ENCODE measurements at regions not wholly inside any gene's neighbourhood (a gene's known extent, or its start where the extent isn't known, plus 50 kb on each side); places are given as distances from the start of the nearest gene placed in this dataset.

DNA sequence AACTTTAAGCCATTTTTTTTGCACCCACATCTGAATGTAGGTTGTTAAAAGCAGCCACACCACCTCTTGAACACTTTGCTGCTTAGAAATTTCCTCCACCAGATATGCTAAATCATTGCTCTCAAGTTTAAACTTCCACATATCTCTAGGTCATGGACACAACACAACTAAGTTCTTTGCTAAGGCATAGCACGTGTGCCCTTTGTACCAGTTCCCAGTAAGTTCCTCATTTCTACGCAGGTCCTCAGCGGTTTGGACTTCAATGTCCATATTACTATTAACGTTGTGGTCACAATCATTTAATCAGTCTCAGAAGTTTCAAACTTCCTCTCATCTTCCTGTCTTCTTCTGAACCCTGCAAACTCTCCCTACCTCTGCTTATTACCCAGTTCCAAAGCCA, 661.6 kb upstream of the PKN2 start:
- Histone ChIP-seq H2AFZ (ENCODE audit: low read length) (no peak overlapping the region), H3F3A (ENCODE audit: insufficient read depth, low read length) (no peaks in the 10 kb centered on the region), H3K9ac (ENCODE audit: low read length) (no peak overlapping the region), H3K4me1 (ENCODE audit: low read length) (no peaks in the 10 kb centered on the region), H3K4me3 (ENCODE audit: low read length) (no peak overlapping the region), H3K27ac (ENCODE audit: low read length) (no peak overlapping the region), H3K79me2 (ENCODE audit: low read length) (no peaks in the 10 kb centered on the region), H3K9me3 (replicated peaks; ENCODE audit: insufficient read depth, low read length) (no peaks in the 10 kb centered on the region), H3K27me3 (replicated peaks; ENCODE audit: insufficient read depth, low read length) (no peaks in the 10 kb centered on the region), H4K20me1 (ENCODE audit: insufficient read depth, low read length) (no peaks in the 10 kb centered on the region), H3K36me3 (replicated peaks; ENCODE audit: insufficient read depth, low read length) (no peaks in the 10 kb centered on the region), H3K4me2 (ENCODE audit: low read depth, low read length) (no peak overlapping the region), H3K9me2 (replicated peaks; ENCODE audit: insufficient read depth, low read length) (no peaks in the 10 kb centered on the region)
- no peak for TF ChIP-seq EZH2 (optimal IDR thresholded peaks at IDR 0.05; ENCODE audit: low read depth, low read length)
- TF ChIP-seq CTCF (IDR thresholded peaks at IDR 0.05; ENCODE audit: low read length): no peak
- TF ChIP-seq EZH2phosphoT487 (IDR thresholded peaks at IDR 0.05; ENCODE audit: low read length): no peak
- no peak for DNase-seq

DNA sequence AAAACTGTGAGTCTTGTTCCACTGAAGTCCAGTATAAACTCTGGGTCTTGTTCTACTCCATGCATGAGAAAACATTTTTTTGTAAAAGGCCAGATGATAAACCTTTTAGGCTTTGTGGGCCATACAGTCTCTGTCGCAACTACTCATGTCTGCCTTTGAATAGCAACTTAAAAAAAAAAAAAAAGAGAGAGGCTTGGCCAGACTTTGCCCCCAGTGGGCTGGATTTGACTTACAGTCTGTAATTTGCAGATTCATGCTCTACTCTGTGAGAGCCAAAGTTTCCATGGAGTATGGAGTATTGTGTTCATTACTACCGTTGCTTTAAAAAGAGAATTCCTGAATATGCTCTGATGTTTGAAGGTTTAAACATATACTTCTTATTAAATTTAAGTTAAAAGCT, 654.9 kb upstream of the PKN2 start:
- TF ChIP-seq EZH2phosphoT487 (IDR thresholded peaks at IDR 0.05; ENCODE audit: low read length) (no peak), CTCF (IDR thresholded peaks at IDR 0.05; ENCODE audit: low read length) (no peak), EZH2 (optimal IDR thresholded peaks at IDR 0.05; ENCODE audit: low read depth, low read length) (no peak)
- Histone ChIP-seq H3K4me3 (ENCODE audit: low read length) (no peak overlapping the region), H3K9me3 (replicated peaks; ENCODE audit: insufficient read depth, low read length) (no peaks in the 10 kb centered on the region), H3K36me3 (replicated peaks; ENCODE audit: insufficient read depth, low read length) (no peaks in the 10 kb centered on the region), H3K4me1 (ENCODE audit: low read length) (no peaks in the 10 kb centered on the region), H3K9me2 (replicated peaks; ENCODE audit: insufficient read depth, low read length) (no peaks in the 10 kb centered on the region), H3K27me3 (replicated peaks; ENCODE audit: insufficient read depth, low read length) (no peaks in the 10 kb centered on the region), H3K79me2 (ENCODE audit: low read length) (no peaks in the 10 kb centered on the region), H2AFZ (ENCODE audit: low read length) (no peak overlapping the region), H3K9ac (ENCODE audit: low read length) (no peak overlapping the region), H3F3A (ENCODE audit: insufficient read depth, low read length) (no peaks in the 10 kb centered on the region), H3K4me2 (ENCODE audit: low read depth, low read length) (no peak overlapping the region), H4K20me1 (ENCODE audit: insufficient read depth, low read length) (no peaks in the 10 kb centered on the region), H3K27ac (ENCODE audit: low read length) (no peak overlapping the region)
- no peak for DNase-seq

GRCh38 chr1:88029899-88030298, 654.2 kb upstream of the PKN2 start:
- H2AFZ ChIP-seq (ENCODE audit: low read length): no peak overlapping the region
- H3K79me2 ChIP-seq (ENCODE audit: low read length): no peaks in the 10 kb centered on the region
- no peaks in the 10 kb centered on the region for H3K9me3 ChIP-seq (replicated peaks; ENCODE audit: insufficient read depth, low read length)
- no peaks in the 10 kb centered on the region for H4K20me1 ChIP-seq (ENCODE audit: insufficient read depth, low read length)
- no peaks in the 10 kb centered on the region for H3K27me3 ChIP-seq (replicated peaks; ENCODE audit: insufficient read depth, low read length)
- no peak overlapping the region for H3K4me3 ChIP-seq (ENCODE audit: low read length)
- H3K27ac ChIP-seq (ENCODE audit: low read length): no peak overlapping the region
- H3F3A ChIP-seq (ENCODE audit: insufficient read depth, low read length): no peaks in the 10 kb centered on the region
- no peak overlapping the region for H3K9ac ChIP-seq (ENCODE audit: low read length)
- no peak overlapping the region for H3K4me2 ChIP-seq (ENCODE audit: low read depth, low read length)
- TF ChIP-seq EZH2 (optimal IDR thresholded peaks at IDR 0.05; ENCODE audit: low read depth, low read length) (no peak), EZH2phosphoT487 (IDR thresholded peaks at IDR 0.05; ENCODE audit: low read length) (no peak), CTCF (IDR thresholded peaks at IDR 0.05; ENCODE audit: low read length) (no peak)
- no peaks in the 10 kb centered on the region for H3K4me1 ChIP-seq (ENCODE audit: low read length)
- no peaks in the 10 kb centered on the region for H3K9me2 ChIP-seq (replicated peaks; ENCODE audit: insufficient read depth, low read length)
- no peak for DNase-seq
- no peaks in the 10 kb centered on the region for H3K36me3 ChIP-seq (replicated peaks; ENCODE audit: insufficient read depth, low read length)
